ENCODE measurements at regions not wholly inside any gene's neighbourhood (a gene's known extent, or its start where the extent isn't known, plus 50 kb on each side); places are given as distances from the start of the nearest gene placed in this dataset.

GRCh38 chr5:58013542-58014258 lies 446.2 kb downstream of the PLK2 start:
- no peaks in the 10 kb centered on the region for H3K9me3 ChIP-seq
- no peaks in the 10 kb centered on the region for H3K4me1 ChIP-seq
- no peak overlapping the region for H3K27ac ChIP-seq
- H3K4me3 ChIP-seq = no peak overlapping the region
- intact Hi-C loops (cut with DNase I; ENCODE audit: low total_unique reads) = no loop called here
- no peaks in the 10 kb centered on the region for H3K36me3 ChIP-seq
- no peak for TF ChIP-seq CTCF (IDR thresholded peaks at IDR 0.05)
- no peak for DNase-seq
- H3K27me3 ChIP-seq = no peaks in the 10 kb centered on the region

GRCh38 chr5:58012801-58013315 lies 447.0 kb downstream of the PLK2 start:
- H3K4me1 ChIP-seq = no peaks in the 10 kb centered on the region
- TF ChIP-seq CTCF (IDR thresholded peaks at IDR 0.05) = no peak
- H3K36me3 ChIP-seq = no peaks in the 10 kb centered on the region
- no peaks in the 10 kb centered on the region for H3K9me3 ChIP-seq
- no peak overlapping the region for H3K4me3 ChIP-seq
- intact Hi-C loops (cut with DNase I; ENCODE audit: low total_unique reads) = no loop called here
- no peak overlapping the region for H3K27ac ChIP-seq
- no peak for DNase-seq
- H3K27me3 ChIP-seq = no peaks in the 10 kb centered on the region

- Histone ChIP-seq H3K36me3 (no peaks in the 10 kb centered on the region), H3K9me3 (no peaks in the 10 kb centered on the region), H3K4me1 (no peaks in the 10 kb centered on the region), H3K27me3 (no peaks in the 10 kb centered on the region), H3K27ac (no peak overlapping the region), H3K4me3 (no peak overlapping the region)
- no peak for TF ChIP-seq CTCF (IDR thresholded peaks at IDR 0.05)
- intact Hi-C loops (cut with DNase I; ENCODE audit: low total_unique reads) = no loop called here
- no peak for DNase-seq
Measured at GRCh38 chr5:58012102-58012501, 447.8 kb downstream of the PLK2 start.

- no peak overlapping the region for H3K27ac ChIP-seq
- intact Hi-C loops (cut with DNase I; ENCODE audit: low total_unique reads) = no loop called here
- H3K4me3 ChIP-seq = no peak overlapping the region
- no peaks in the 10 kb centered on the region for H3K27me3 ChIP-seq
- no peaks in the 10 kb centered on the region for H3K4me1 ChIP-seq
- no peak for TF ChIP-seq CTCF (IDR thresholded peaks at IDR 0.05)
- no peaks in the 10 kb centered on the region for H3K9me3 ChIP-seq
- no peak for DNase-seq
- no peaks in the 10 kb centered on the region for H3K36me3 ChIP-seq
Measured at GRCh38 chr5:58011301-58011700, 448.6 kb downstream of the PLK2 start.

- TF ChIP-seq CTCF (IDR thresholded peaks at IDR 0.05) = no peak
- H3K27me3 ChIP-seq = no peaks in the 10 kb centered on the region
- H3K36me3 ChIP-seq = no peaks in the 10 kb centered on the region
- no peak overlapping the region for H3K27ac ChIP-seq
- H3K4me1 ChIP-seq = no peaks in the 10 kb centered on the region
- intact Hi-C loops (cut with DNase I; ENCODE audit: low total_unique reads) = no loop called here
- DNase-seq = no peak
- H3K9me3 ChIP-seq = no peaks in the 10 kb centered on the region
- no peak overlapping the region for H3K4me3 ChIP-seq
Measured at GRCh38 chr5:58009754-58010153, 450.1 kb downstream of the PLK2 start.

Measured in tibial artery (tissue), 4 donors.